ENCODE measurements at regions not wholly inside any gene's neighbourhood (a gene's known extent, or its start where the extent isn't known, plus 50 kb on each side); places are given as distances from the start of the nearest gene placed in this dataset.
"Not testable (repeated sequence)": the region's sequence is repeated elsewhere in the genome, so short reads cannot be mapped to it uniquely, and the experiment has no call there.

DNA sequence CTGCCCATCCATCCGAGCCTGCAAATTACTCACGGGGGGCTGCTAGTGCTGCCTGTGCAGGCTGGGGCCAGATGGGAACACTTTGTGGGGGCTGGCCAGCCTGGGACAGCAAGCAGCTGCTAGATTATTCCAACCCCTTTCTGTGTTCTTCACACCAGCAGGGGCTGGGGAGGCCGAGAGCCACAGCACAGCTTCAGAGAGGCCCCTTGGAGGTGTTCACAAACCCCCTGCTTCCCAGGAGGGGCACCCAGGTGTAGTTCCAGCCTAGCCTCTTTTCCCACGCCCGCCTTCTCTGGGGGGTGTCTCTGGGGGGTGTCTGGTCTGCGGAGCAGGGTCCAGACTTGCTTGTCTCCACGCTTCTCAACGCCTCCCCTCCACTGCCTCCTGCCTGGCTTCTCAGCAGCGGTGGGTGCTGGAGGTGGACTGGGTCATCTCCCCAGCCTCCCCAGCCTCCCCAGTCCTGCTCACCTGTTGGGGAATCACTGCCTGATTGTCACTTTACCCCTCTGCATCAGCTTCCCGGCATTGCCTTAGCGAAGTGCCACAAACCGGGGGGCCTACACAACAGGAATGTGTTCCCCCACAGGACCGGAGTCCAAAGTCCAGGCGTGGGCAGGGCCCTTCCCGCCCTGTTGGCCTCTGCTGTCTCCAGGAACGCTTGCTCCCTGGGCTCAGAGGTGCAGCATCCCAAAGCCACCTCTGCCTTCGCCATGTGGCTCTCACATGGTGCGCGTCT, 74.0 kb upstream of the EN2 start:
- no peaks in the 10 kb centered on the region for H3K36me3 ChIP-seq
- DNase-seq = no peak
- intact Hi-C loops (cut with DNase I) = no loop called here
- no peak overlapping the region for H3K27ac ChIP-seq
- H3K27me3 ChIP-seq = peaks cover 5% of the 10 kb centered on the region
- H3K4me3 ChIP-seq = no peak overlapping the region
- TF ChIP-seq, protein P1, sequence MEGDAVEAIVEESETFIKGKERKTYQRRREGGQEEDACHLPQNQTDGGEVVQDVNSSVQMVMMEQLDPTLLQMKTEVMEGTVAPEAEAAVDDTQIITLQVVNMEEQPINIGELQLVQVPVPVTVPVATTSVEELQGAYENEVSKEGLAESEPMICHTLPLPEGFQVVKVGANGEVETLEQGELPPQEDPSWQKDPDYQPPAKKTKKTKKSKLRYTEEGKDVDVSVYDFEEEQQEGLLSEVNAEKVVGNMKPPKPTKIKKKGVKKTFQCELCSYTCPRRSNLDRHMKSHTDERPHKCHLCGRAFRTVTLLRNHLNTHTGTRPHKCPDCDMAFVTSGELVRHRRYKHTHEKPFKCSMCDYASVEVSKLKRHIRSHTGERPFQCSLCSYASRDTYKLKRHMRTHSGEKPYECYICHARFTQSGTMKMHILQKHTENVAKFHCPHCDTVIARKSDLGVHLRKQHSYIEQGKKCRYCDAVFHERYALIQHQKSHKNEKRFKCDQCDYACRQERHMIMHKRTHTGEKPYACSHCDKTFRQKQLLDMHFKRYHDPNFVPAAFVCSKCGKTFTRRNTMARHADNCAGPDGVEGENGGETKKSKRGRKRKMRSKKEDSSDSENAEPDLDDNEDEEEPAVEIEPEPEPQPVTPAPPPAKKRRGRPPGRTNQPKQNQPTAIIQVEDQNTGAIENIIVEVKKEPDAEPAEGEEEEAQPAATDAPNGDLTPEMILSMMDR (IDR thresholded peaks at IDR 0.05) = no peak
- WGBS, 3 donors = 72 to 74% (median 72%) methylated on average over 18 to 19 of the region's 19 CpGs
- H3K4me1 ChIP-seq (ENCODE audit: insufficient read depth) = peaks cover 4% of the 10 kb centered on the region
- no peaks in the 10 kb centered on the region for H3K9me3 ChIP-seq

GRCh38 chr7:155384751-155385150, 73.2 kb upstream of the EN2 start:
- Histone ChIP-seq H3K4me3 (no peak overlapping the region), H3K36me3 (no peaks in the 10 kb centered on the region), H3K9me3 (no peaks in the 10 kb centered on the region), H3K27ac (no peak overlapping the region), H3K27me3 (peaks cover 5% of the 10 kb centered on the region), H3K4me1 (ENCODE audit: insufficient read depth) (peaks cover 4% of the 10 kb centered on the region)
- TF ChIP-seq, protein P1 (IDR thresholded peaks at IDR 0.05) = no peak
- TF ChIP-seq EP300 (IDR thresholded peaks at IDR 0.05) (no peak), POLR2A (IDR thresholded peaks at IDR 0.05) (no peak)
- WGBS, 3 donors = 79 to 88% (median 83%) methylated on average over 8 of the region's 8 CpGs
- intact Hi-C loops (cut with DNase I) = no loop called here
- DNase-seq = no peak

DNA sequence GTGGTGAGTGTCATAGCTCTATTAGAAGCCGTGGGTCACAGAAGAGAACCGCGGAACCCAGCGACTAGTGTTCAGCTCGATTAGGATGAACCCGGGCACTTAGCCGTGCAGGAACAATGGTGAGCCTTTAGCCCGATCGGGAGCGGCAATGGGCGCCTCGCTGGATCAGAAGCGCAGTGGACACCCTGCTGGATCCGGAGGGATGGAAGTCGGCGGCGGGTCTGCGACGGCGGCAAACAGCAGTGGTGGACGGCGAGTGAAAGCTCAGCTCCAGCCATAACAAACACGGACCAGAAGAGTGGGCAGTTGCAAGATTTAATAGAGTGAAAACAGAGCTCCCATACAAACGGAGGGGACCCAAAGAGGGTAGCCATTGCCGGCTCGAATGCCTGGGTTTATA, 72.7 kb upstream of the EN2 start:
- H3K4me3 ChIP-seq; intact Hi-C loops (cut with DNase I); H3K4me1 ChIP-seq (ENCODE audit: insufficient read depth); DNase-seq; H3K27me3 ChIP-seq; H3K27ac ChIP-seq; H3K9me3 ChIP-seq; H3K36me3 ChIP-seq: not testable (repeated sequence)
- 81 to 85% (median 84%) methylated on average over 26 of the region's 26 CpGs for WGBS, 3 donors

DNA sequence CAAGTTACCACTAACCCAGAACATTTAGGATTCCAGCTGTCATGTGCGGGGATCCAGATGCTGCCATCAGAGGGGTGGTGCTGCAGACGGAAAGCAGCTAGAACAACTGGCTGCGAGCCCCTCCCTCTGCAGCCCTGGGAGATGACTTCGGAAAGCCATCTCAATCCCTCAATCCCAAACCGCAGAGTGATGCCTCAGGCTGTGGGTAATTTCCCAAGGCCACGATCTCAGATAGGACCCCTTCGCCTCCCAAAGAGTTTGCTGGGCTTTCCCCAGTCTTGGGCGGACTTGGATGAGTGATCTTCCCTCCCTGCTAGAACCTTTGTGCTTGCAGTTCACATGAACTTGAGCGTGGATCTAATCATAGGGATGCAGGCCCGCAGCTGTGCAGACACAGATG, 71.3 kb upstream of the EN2 start:
- no peak overlapping the region for H3K27ac ChIP-seq
- peaks cover 5% of the 10 kb centered on the region for H3K27me3 ChIP-seq
- TF ChIP-seq EP300 (IDR thresholded peaks at IDR 0.05) (no peak), POLR2A (IDR thresholded peaks at IDR 0.05) (no peak)
- TF ChIP-seq, protein P1 (IDR thresholded peaks at IDR 0.05) = no peak
- intact Hi-C loops (cut with DNase I) = no loop called here
- WGBS, 3 donors = 52 to 62% (median 56%) methylated on average over 9 to 10 of the region's 10 CpGs
- H3K4me3 ChIP-seq = no peak overlapping the region
- no peak for DNase-seq
- H3K4me1 ChIP-seq (ENCODE audit: insufficient read depth) = peaks cover 4% of the 10 kb centered on the region
- no peaks in the 10 kb centered on the region for H3K36me3 ChIP-seq
- H3K9me3 ChIP-seq = no peaks in the 10 kb centered on the region

- no peak for DNase-seq
- TF ChIP-seq EP300 (IDR thresholded peaks at IDR 0.05) (no peak), POLR2A (IDR thresholded peaks at IDR 0.05) (no peak)
- TF ChIP-seq, protein P1 (IDR thresholded peaks at IDR 0.05) = no peak
- H3K27me3 ChIP-seq = peaks cover 3% of the 10 kb centered on the region
Measured at GRCh38 chr7:155387066-155387620, 70.8 kb upstream of the EN2 start.

More at GRCh38 chr7:155387066-155387620, 70.8 kb upstream of the EN2 start:
- no peak overlapping the region for H3K4me3 ChIP-seq
- H3K9me3 ChIP-seq = no peaks in the 10 kb centered on the region
- no peaks in the 10 kb centered on the region for H3K4me1 ChIP-seq (ENCODE audit: insufficient read depth)
- 60 to 63% (median 61%) methylated on average over 16 of the region's 16 CpGs for WGBS, 3 donors
- H3K27ac ChIP-seq = no peak overlapping the region
- intact Hi-C loops (cut with DNase I) = no loop called here
- H3K36me3 ChIP-seq = no peaks in the 10 kb centered on the region
